ENCODE measurements at regions not wholly inside any gene's neighbourhood (a gene's known extent, or its start where the extent isn't known, plus 50 kb on each side); places are given as distances from the start of the nearest gene placed in this dataset.

DNA sequence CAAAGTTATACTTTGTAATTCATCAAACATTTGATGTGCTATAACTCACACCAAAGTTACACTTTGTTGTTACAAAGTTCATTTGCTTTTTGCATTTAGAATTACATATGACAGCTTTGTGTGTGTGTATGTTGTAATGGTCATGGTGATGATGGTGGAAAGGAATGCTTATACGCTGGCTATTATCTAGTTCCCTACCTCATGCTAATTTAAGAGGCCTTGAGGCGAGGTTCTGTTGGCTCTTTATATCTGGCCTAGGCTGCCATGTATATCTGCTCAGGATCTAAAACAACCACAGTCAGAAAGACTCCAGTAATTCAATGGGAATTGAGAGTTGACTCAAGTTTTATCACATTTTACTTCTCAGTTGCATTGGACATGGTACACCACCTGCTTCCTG, 123.4 kb downstream of the SLC17A6 start:
- ChIA-PET POLR2A (no interaction called here), CTCF (no interaction called here)
- no peak for DNase-seq (ENCODE audit: extremely low spot score)
- no peak for TF ChIP-seq SP1 (IDR thresholded peaks at IDR 0.05)
- no peak for TF ChIP-seq NFRKB (IDR thresholded peaks at IDR 0.05)
- TF ChIP-seq LEF1 (IDR thresholded peaks at IDR 0.05; ENCODE audit: borderline replicate concordance) = no peak
- TF ChIP-seq ARNT (IDR thresholded peaks at IDR 0.05) = no peak
- TF ChIP-seq HDGF (IDR thresholded peaks at IDR 0.05; ENCODE audit: borderline replicate concordance) = no peak
- no peak for TF ChIP-seq SUZ12 (IDR thresholded peaks at IDR 0.05)
- TF ChIP-seq ZNF384 (IDR thresholded peaks at IDR 0.05) = no peak
- TF ChIP-seq FOXM1 (IDR thresholded peaks at IDR 0.05; ENCODE audit: borderline replicate concordance) = no peak
- no peak for TF ChIP-seq BHLHE40 (IDR thresholded peaks at IDR 0.05; ENCODE audit: borderline replicate concordance)
- no peak for TF ChIP-seq ELF4 (IDR thresholded peaks at IDR 0.05)
- no peak for TF ChIP-seq L3MBTL2 (conservative IDR thresholded peaks at IDR 0.05)
- TF ChIP-seq CTBP1 (IDR thresholded peaks at IDR 0.05; ENCODE audit: borderline replicate concordance) = no peak

DNA sequence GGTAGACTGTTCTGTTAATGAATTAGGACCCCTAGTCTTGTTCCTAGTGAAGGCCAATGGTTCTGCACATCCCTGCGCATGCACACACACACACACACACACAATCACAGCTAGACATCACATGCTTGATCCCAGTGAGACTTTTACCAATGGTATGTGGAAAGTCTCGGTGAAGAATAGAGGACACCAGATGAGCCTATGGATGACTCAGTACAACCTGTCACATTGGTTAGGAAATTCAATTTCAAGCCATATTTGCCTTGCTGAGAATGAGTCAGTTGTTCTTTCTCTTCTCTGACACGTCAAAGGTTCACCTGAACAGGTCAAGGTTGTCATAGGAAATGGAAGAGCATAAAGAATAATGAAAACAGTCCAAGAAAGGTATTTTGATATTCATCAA, 122.0 kb downstream of the SLC17A6 start:
- no peak for DNase-seq (ENCODE audit: extremely low spot score)
- TF ChIP-seq FOXK2 (IDR thresholded peaks at IDR 0.05) (no peak), L3MBTL2 (conservative IDR thresholded peaks at IDR 0.05) (no peak), ARNT (IDR thresholded peaks at IDR 0.05) (no peak), HDGF (IDR thresholded peaks at IDR 0.05; ENCODE audit: borderline replicate concordance) (no peak), ZNF384 (IDR thresholded peaks at IDR 0.05) (no peak), ELF4 (IDR thresholded peaks at IDR 0.05) (no peak), FOXA1 (IDR thresholded peaks at IDR 0.05) (no peak)
- ChIA-PET POLR2A (no interaction called here), CTCF (no interaction called here)

- no peak for DNase-seq (ENCODE audit: extremely low spot score)
- TF ChIP-seq PKNOX1 (IDR thresholded peaks at IDR 0.05) (no peak), L3MBTL2 (conservative IDR thresholded peaks at IDR 0.05) (no peak), FOXM1 (IDR thresholded peaks at IDR 0.05; ENCODE audit: borderline replicate concordance) (no peak), CTBP1 (IDR thresholded peaks at IDR 0.05; ENCODE audit: borderline replicate concordance) (no peak), NFRKB (IDR thresholded peaks at IDR 0.05) (no peak), LEF1 (IDR thresholded peaks at IDR 0.05; ENCODE audit: borderline replicate concordance) (no peak), ARNT (IDR thresholded peaks at IDR 0.05) (no peak), FOXA1 (IDR thresholded peaks at IDR 0.05) (no peak), HDGF (IDR thresholded peaks at IDR 0.05; ENCODE audit: borderline replicate concordance) (no peak), SP1 (IDR thresholded peaks at IDR 0.05) (no peak)
- ChIA-PET CTCF (no interaction called here), POLR2A (no interaction called here)
These were observed 120.9 kb downstream of the SLC17A6 start for GRCh38 chr11:22459048-22459447.

GRCh38 chr11:22458161-22458560, 120.0 kb downstream of the SLC17A6 start:
- no peak for DNase-seq (ENCODE audit: extremely low spot score)
- POLR2A ChIA-PET = no interaction called here
- TF ChIP-seq ELF4 (IDR thresholded peaks at IDR 0.05) = no peak
- no peak for TF ChIP-seq SUZ12 (IDR thresholded peaks at IDR 0.05)
- no peak for TF ChIP-seq ZNF384 (IDR thresholded peaks at IDR 0.05)
- TF ChIP-seq HDGF (IDR thresholded peaks at IDR 0.05; ENCODE audit: borderline replicate concordance) = no peak
- TF ChIP-seq L3MBTL2 (conservative IDR thresholded peaks at IDR 0.05) = no peak
- no peak for TF ChIP-seq FOXA1 (IDR thresholded peaks at IDR 0.05)
- TF ChIP-seq ARNT (IDR thresholded peaks at IDR 0.05) = no peak
- no peak for TF ChIP-seq CTBP1 (IDR thresholded peaks at IDR 0.05; ENCODE audit: borderline replicate concordance)
- no peak for TF ChIP-seq FOXM1 (IDR thresholded peaks at IDR 0.05; ENCODE audit: borderline replicate concordance)
- TF ChIP-seq TARDBP (IDR thresholded peaks at IDR 0.05) = no peak
- TF ChIP-seq FOXK2 (IDR thresholded peaks at IDR 0.05) = no peak
- no peak for TF ChIP-seq NFRKB (IDR thresholded peaks at IDR 0.05)
- CTCF ChIA-PET = no interaction called here

DNA sequence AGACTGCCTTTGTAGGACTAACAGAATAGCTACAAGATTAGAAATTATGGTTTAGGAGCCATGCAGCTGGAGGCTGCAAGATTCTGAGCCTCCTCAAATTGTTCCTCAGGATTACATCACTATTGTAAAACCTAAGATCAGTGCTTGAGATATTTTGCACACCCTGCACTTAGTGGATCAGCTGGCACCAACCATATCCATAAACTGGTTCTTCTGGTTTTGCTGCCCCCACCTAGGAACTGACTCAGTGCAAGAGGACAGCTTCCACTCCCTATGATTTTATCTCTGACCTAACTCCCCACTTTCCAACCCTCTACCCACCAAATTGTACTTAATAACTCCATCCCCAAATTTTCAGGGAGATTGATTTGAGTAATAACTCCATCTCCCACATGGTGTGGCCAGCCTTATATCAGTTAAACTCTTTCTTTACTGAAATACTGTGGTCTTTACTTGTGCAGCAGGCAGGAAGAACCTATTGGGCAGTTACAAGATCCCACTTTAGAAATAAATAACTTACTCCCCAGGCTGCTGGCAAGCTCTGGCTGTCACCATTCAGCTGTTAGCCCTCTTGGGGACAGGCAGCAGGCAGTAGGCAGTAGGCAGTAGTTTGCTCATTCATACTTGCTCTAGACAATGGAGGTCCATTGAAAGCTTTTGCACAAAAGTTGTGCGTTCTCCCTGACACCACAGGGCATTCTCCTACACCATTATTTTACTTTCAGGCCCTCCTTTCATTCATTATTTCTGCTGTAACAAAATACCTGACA, 119.0 kb downstream of the SLC17A6 start:
- ChIA-PET POLR2A (no interaction called here), CTCF (no interaction called here)
- DNase-seq (ENCODE audit: extremely low spot score) = no peak
- TF ChIP-seq BHLHE40 (IDR thresholded peaks at IDR 0.05; ENCODE audit: borderline replicate concordance) (no peak), ELF4 (IDR thresholded peaks at IDR 0.05) (no peak), PKNOX1 (IDR thresholded peaks at IDR 0.05) (no peak), SP1 (IDR thresholded peaks at IDR 0.05) (no peak), FOXM1 (IDR thresholded peaks at IDR 0.05; ENCODE audit: borderline replicate concordance) (no peak), LEF1 (IDR thresholded peaks at IDR 0.05; ENCODE audit: borderline replicate concordance) (no peak), CTBP1 (IDR thresholded peaks at IDR 0.05; ENCODE audit: borderline replicate concordance) (no peak), SUZ12 (IDR thresholded peaks at IDR 0.05) (no peak), FOXK2 (IDR thresholded peaks at IDR 0.05) (no peak), ARNT (IDR thresholded peaks at IDR 0.05) (no peak), L3MBTL2 (conservative IDR thresholded peaks at IDR 0.05) (no peak)

DNA sequence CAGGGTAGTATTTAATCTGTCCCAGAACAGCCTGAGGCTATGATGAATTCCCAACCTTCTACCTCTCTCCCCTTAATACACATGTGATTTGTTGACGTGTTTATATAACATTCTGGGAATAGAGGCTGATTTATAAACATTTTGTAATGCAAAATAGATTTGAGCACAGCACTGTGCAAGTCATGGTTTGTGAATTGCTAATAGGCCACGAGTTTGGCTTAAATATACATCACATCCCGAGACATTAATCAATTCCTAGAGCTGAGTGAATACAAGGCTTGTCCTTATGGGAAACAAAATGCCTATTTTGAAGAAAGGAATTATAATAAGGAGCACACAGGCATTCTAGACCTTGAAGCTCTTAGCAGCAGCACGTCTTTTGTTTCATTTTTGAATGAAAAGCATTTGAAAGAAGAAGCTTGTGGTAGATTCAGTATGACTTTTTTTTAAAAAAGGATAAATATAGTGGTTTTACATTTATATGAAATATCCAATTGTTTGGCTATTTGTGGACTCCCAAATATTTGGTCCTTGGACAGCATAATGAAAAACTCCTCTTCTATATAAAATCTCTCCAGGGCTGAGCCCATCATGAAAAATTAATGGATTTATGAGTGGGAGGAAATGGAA, 116.4 kb downstream of the SLC17A6 start:
- DNase-seq (ENCODE audit: extremely low spot score) = no peak
- ChIA-PET CTCF (no interaction called here), POLR2A (no interaction called here)
- TF ChIP-seq L3MBTL2 (conservative IDR thresholded peaks at IDR 0.05) (no peak), FOXA1 (IDR thresholded peaks at IDR 0.05) (no peak), FOXK2 (IDR thresholded peaks at IDR 0.05) (no peak), NFRKB (IDR thresholded peaks at IDR 0.05) (no peak), HDGF (IDR thresholded peaks at IDR 0.05; ENCODE audit: borderline replicate concordance) (no peak), SP1 (IDR thresholded peaks at IDR 0.05) (no peak), TARDBP (IDR thresholded peaks at IDR 0.05) (no peak), BHLHE40 (IDR thresholded peaks at IDR 0.05; ENCODE audit: borderline replicate concordance) (no peak), SUZ12 (IDR thresholded peaks at IDR 0.05) (no peak), ELF4 (IDR thresholded peaks at IDR 0.05) (no peak), FOXM1 (IDR thresholded peaks at IDR 0.05; ENCODE audit: borderline replicate concordance) (no peak), PKNOX1 (IDR thresholded peaks at IDR 0.05) (no peak)

All from HEK293T (cell line).